K562 (cell line): ENCODE measurements at regions not wholly inside any gene's neighbourhood (a gene's known extent, or its start where the extent isn't known, plus 50 kb on each side); places are given as distances from the start of the nearest gene placed in this dataset.

Experiments
- AFF4 ChIP-seq: sonication (generic); formaldehyde crosslinking; IDR thresholded peaks from 2 replicates; pipeline ENCODE4 v1.8.0; 2023; ENCODE audit warnings: mild to moderate bottlenecking, missing genetic modification reagents
- CBX1 ChIP-seq: sonication (generic); IDR thresholded peaks from 2 replicates; pipeline ENCODE4 v1.6.1; 2016; ENCODE audit warnings: antibody characterized with exemption, low read depth, mild to moderate bottlenecking
- CBX8 ChIP-seq: fragments of 200-600 bp; sonication (generic); IDR thresholded peaks from 2 replicates; pipeline ENCODE4 v1.6.1; 2012; ENCODE audit warnings: borderline replicate concordance, mixed run types, low read depth, mild to moderate bottlenecking, moderate library complexity, mixed read lengths, low read length, control low read depth, inconsistent platforms; ENCODE audit not compliant: poor library complexity, severe bottlenecking; ENCODE audit errors: extremely low read depth
- CREB3 ChIP-seq: fragments of 450-650 bp; conservative IDR thresholded peaks from 2 replicates; pipeline ENCODE4 v1.6.1; 2016; ENCODE audit warnings: missing genetic modification characterization, low read depth, mild to moderate bottlenecking, missing compliant biosample characterization, moderate library complexity
- E2F6 ChIP-seq, 2 experiments: IDR thresholded peaks; 2 replicates each; pipeline ENCODE4 v1.6.1; 2011; ENCODE audit warnings: borderline replicate concordance in 1 of 2, control low read depth in 1 of 2, low read depth in 1 of 2, low read length in 1 of 2, mild to moderate bottlenecking in 1 of 2, mixed read lengths in 1 of 2, moderate library complexity in 1 of 2; ENCODE audit not compliant: insufficient read depth in 1 of 2, insufficient read length in 1 of 2, poor library complexity in 1 of 2, severe bottlenecking in 1 of 2; ENCODE audit errors: extremely low read depth in 1 of 2
- HES1 ChIP-seq: fragments of 450-650 bp; IDR thresholded peaks from 2 replicates; pipeline ENCODE4 v1.6.1; 2016; ENCODE audit warnings: low read depth, mild to moderate bottlenecking, moderate library complexity
- HNRNPLL ChIP-seq: fragments of 200-400 bp; formaldehyde crosslinking; IDR thresholded peaks from 2 replicates; pipeline ENCODE4 v1.6.1; 2017; ENCODE audit warnings: low read length, low read depth, mild to moderate bottlenecking; ENCODE audit not compliant: poor library complexity, severe bottlenecking
- JUND ChIP-seq, 2 experiments: IDR thresholded peaks; 2 replicates in 1 of 2; 3 replicates in 1 of 2; pipeline ENCODE4 v1.6.1; 2011; ENCODE audit warnings: borderline replicate concordance in 2 of 2, low read depth in 2 of 2, low read length in 2 of 2, improper control_type of control experiment in 1 of 2, missing biosample characterization in 1 of 2, missing genetic modification characterization in 1 of 2, missing genetic modification reagents in 1 of 2
- KDM5B ChIP-seq: fragments of 200-600 bp; sonication (generic); IDR thresholded peaks from 2 replicates; pipeline ENCODE4 v1.6.1; 2012; ENCODE audit warnings: low read depth, mild to moderate bottlenecking, moderate library complexity, low read length, control low read depth, inconsistent platforms; ENCODE audit not compliant: insufficient replicate concordance
- MCM2 ChIP-seq: fragments of 450-650 bp; IDR thresholded peaks from 2 replicates; pipeline ENCODE4 v1.6.1; 2017; ENCODE audit warnings: low read depth, mild to moderate bottlenecking
- MYBL2 ChIP-seq, 2 experiments: fragments of 450-650 bp in 1 of 2; sonication (generic) in 1 of 2; formaldehyde crosslinking in 1 of 2; IDR thresholded peaks; 2 replicates each; pipeline versions ENCODE4 v1.6.1 to v1.8.1; 2017 to 2022; ENCODE audit warnings: borderline replicate concordance in 1 of 2, inconsistent platforms in 1 of 2, low read depth in 1 of 2, mild to moderate bottlenecking in 1 of 2, missing genetic modification reagents in 1 of 2, moderate library complexity in 1 of 2
- PKNOX1 ChIP-seq: fragments of 450-650 bp; IDR thresholded peaks from 2 replicates; pipeline ENCODE4 v1.6.1; 2016
- POLR3A ChIP-seq: IDR thresholded peaks from 2 replicates; pipeline ENCODE4 v1.6.1; 2011; ENCODE audit warnings: borderline replicate concordance, mild to moderate bottlenecking, moderate library complexity; ENCODE audit not compliant: insufficient read length, insufficient read depth; ENCODE audit errors: extremely low read depth
- SOX6 ChIP-seq: fragments of 450-650 bp; IDR thresholded peaks from 2 replicates; pipeline ENCODE4 v1.6.1; 2014; ENCODE audit warnings: mild to moderate bottlenecking
- ZC3H4 ChIP-seq: sonication (generic); formaldehyde crosslinking; IDR thresholded peaks from 2 replicates; pipeline ENCODE4 v1.9.0; 2021; ENCODE audit warnings: missing genetic modification reagents, borderline replicate concordance
- ZFP30 ChIP-seq: fragments of 250-450 bp; sonication (Bioruptor Pico); IDR thresholded peaks from 2 replicates; pipeline ENCODE4 v1.8.0; 2022; ENCODE audit warnings: moderate library complexity, mild to moderate bottlenecking, inconsistent platforms, borderline replicate concordance

- no peak for TF ChIP-seq KDM5B
- TF ChIP-seq PKNOX1, result no peak; the same call in 1 of the 2 replicates
- no peak for TF ChIP-seq MCM2
- TF ChIP-seq ZC3H4 (CRISPR knock-in tag), result no peak
- TF ChIP-seq CBX1, result no peak
- TF ChIP-seq POLR3A, result no peak
- no peak for TF ChIP-seq HES1
- no peak for TF ChIP-seq MYBL2 (IDR thresholded peaks at IDR 0.05; ENCODE audit: low read depth)
- no peak for TF ChIP-seq MYBL2 (CRISPR knock-in tag; IDR thresholded peaks at IDR 0.05; ENCODE audit: borderline replicate concordance)
- no peak for TF ChIP-seq CBX8
- peak; percentile 21; the same call in 1 of the 2 replicates for TF ChIP-seq JUND (IDR thresholded peaks at IDR 0.05; ENCODE audit: borderline replicate concordance, low read depth, low read length)
- TF ChIP-seq JUND (tag; IDR thresholded peaks at IDR 0.05; ENCODE audit: borderline replicate concordance, low read depth, low read length), result peak; percentile 39; the same call in 1 of the 3 replicates
- TF ChIP-seq SOX6, result no peak
- TF ChIP-seq AFF4 (CRISPR knock-in tag), result no peak
- TF ChIP-seq ZFP30 (CRISPR knock-in tag), result no peak
- no peak for TF ChIP-seq HNRNPLL
- TF ChIP-seq E2F6 (IDR thresholded peaks at IDR 0.05; ENCODE audit: borderline replicate concordance in 1 of 2, extremely low read depth in 1 of 2, insufficient read depth in 1 of 2, insufficient read length in 1 of 2, low read depth in 1 of 2, low read length in 1 of 2, poor library complexity in 1 of 2, severe bottlenecking in 1 of 2), result peak; percentile 52 to 53
- peak; percentile 41; the same call in 1 of the 2 replicates for TF ChIP-seq CREB3
Measured at GRCh38 chr5:133902511-133903118, 65.8 kb downstream of the C5orf15 start (continued).
